GM18519 (cell line): ENCODE measurements at regions not wholly inside any gene's neighbourhood (a gene's known extent, or its start where the extent isn't known, plus 50 kb on each side); places are given as distances from the start of the nearest gene placed in this dataset.
"Not testable (repeated sequence)": the region's sequence is repeated elsewhere in the genome, so short reads cannot be mapped to it uniquely, and the experiment has no call there.

Source experiments
- ATAC-seq: cut with Tn5 transposase; IDR thresholded peaks from one replicate; pipeline ENCODE4 v1.9.1; 2021; ENCODE audit warnings: mild to moderate bottlenecking, moderate library complexity; ENCODE audit not compliant: unreplicated experiment, low FRiP score

DNA sequence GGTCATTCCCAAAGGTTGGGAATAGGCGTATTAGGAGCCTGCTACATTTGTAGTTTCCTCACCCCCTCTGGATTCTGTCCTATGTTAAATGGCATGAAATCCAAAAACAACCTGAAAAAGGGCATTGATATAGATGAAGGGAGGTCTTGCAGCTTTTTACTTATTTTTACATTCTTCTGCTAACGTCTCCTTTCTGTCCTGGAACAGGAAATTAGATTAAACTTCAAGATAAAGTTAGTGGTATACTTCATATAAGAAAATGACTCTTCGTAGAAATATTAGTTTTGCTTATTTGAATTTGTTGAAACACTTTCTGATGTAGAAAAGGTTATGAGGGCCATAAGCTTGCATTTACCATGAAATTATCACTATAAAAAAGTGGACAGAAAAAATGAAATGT is 694.5 kb downstream of the ADCYAP1 start:
- no peak for ATAC-seq

DNA sequence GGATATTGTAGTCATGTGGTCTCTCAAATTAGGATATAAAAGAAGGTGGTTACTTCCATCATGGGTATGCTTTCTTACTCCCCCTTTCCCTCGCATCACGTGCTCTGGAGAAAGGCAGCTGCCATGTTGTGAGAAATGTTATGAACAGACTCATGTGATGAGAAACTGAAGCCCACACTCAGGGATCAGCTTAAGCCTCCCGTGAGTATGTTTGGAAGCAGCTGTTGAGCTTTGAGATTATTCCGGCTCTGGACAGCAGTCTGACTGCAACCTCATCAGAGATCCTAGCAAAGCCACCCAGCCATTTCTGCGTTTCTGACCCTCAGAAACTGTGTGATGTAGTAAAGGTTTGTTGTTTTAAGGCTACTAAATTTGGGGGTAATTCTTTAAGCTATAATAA is 700.1 kb downstream of the ADCYAP1 start:
- no peak for ATAC-seq

DNA sequence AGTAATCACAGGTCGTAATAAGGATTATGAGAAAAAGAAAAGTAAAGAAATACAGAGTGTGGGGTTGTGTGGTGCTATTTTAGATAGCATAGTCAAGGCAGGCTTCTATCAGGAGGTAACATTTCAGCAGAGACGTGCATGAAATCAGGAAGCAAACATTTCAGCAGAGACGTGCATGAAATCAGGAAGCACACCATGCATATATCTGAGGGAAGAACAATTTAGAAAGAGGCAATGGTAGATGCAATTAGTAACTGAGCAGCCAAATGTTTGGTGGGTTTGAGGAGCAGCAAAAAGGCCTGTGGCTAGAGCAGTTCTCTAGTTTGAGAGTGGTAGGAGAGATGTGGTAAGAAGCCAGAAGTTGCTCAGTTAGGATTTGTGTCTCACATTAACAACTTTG is 713.7 kb downstream of the ADCYAP1 start:
- no peak for ATAC-seq

DNA sequence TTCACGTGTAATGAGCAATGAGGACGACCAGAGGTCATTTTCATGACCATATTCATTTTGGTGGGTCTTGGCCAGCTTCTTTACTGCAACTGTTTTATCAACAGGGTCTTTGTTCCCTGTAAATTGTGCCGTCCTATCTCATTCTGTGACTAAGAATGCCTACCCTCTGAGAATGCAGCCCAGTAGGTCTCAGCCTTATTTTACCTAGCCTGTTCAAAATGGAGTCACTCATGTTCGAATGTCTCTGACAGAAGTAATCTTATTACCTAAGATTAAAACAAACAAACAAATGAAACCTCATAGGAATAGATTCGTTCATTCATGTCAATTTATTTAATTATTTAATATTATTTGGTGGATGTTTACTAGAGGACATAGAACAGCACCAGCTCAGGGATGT is 714.8 kb downstream of the ADCYAP1 start:
- no peak for ATAC-seq

DNA sequence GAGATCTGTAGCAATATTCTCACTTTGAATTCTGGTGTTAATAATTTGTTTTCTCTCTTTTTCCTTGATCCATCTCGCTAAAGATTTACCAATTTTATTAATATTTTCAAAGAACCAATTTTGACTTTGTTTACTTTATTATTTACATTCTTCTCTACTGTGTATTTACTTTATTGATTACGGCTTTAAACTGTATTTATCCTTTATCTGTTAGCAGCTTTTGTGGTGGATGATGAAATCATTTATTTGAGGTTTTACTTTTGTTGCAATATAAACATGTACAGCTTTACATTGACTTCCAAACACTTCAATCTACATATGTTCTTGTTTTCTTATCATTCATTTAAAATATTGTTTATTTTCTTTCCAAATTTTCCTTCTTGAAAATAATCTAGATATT is 719.9 kb downstream of the ADCYAP1 start:
- ATAC-seq, result no peak

DNA sequence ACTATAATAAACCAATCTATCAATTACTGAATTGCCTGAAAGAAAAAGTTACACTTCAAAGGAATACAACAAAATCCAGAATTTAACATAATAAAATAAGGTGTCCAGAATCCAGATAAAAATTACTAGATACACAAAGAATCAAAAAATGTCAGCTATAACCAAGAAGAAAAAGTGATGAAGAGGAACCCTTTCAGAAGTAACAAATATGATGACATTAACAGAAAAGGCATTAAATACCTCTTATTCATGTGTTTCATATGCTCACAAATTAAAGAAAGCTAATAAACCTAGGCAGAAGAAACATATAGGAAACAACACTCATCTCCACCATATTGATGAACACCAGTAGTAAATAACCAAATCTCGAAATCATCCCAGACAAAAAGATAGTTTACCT is 722.8 kb downstream of the ADCYAP1 start:
- ATAC-seq, result no peak

DNA sequence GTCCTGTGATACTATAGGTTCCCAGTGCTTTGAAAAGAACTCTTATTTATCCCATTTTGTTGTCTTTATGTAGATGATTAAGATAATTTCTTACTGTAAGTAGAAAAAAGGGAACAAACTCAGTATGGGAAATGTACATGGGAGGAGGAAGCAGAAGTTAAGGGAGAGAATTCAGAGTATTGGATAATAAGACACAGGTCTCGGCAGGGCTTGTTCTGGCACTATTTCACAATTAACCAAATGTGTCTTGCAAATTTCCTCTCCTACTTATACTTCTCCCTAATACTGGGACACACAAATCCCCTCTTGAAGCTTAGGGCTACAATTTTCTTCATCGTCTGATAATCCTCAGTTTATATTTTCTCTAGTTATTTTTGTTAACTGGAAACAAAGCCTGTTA is 744.0 kb downstream of the ADCYAP1 start:
- ATAC-seq, result no peak

DNA sequence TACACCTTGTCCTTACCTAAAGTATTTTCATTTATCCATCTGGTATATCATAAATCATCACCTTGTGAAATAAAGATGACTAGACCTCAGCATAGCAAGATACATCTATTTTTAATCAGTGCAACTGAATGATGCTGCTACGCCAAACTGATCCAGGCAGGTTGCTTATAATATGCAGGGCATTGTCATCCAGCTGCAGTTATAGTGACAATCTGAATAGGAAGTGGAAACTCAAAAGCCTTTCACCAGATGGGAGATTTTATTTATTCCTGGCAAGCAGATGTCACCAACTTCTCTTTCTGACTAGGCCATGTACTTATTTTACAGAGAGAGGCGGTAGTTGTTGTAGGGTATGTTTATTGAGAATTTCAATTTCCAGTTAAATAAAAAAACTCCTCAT is 747.3 kb downstream of the ADCYAP1 start:
- ATAC-seq, result no peak

DNA sequence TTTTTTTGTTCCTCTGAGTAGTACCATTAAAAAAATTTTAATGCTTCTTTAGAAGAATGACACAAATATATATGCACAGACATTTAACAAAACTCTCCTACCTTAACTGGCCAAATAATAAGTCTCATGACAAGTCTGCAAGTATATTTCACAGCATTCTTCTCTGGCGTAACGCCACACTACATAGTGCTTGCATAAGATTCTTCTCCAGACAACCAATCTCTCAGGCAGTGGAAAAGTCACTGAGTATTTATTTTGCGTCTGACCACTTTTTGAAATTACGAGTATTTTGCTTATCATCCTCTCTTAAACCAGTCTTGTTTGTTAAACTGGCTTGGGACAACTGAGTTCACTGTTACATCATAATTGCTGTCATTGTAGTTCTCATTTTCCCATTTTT is 749.2 kb downstream of the ADCYAP1 start:
- no peak for ATAC-seq

DNA sequence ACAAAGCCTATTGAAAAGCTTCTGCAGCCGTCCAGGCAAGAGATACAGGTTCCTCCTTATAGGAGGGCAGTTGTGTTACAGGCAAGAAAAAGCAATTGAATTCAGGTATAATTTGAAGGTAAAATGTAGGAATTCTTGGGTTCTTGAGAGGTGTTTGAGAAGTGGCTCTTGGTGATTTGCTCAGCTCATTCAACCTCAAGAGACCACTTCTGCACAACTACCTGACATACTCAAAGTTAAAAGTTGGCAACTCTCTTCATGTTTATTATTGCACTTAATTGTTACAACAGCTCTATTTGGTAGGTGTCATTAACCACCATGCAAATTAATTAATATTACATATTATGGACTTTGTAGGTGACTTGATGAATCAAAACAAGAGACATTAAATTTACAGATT is 753.2 kb downstream of the ADCYAP1 start:
- ATAC-seq, result no peak

DNA sequence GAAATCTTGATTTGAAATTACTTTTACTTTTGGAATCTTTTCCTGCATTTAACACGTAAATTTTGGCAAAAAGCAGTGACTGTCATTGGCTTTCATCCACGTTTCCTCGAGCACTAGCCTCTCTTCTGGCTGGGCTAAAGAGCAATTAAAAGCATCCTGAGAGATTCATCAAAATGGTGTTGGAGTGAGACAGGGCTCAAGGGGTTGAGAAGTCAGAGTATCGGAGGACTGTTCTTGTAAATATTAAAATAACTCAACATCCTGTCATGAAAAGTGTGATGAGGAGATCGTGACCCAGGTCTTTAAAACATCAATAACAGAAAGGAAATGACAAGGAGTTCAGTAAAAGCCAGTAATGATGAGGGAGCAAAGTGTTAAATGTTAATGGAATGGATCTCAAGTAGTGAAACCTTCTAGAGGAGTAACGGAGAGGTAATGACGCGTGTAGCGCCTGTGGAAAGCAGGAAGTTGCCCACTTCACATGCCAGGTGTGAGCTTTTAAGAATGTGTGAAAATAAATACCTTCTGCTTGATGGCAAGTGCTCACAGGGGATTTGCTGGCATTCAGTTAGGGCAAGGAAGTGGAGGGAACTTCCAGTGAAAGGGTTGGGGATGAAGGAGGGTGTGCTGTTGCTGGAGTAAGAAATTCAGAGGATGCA is 754.4 kb downstream of the ADCYAP1 start:
- ATAC-seq, result no peak

DNA sequence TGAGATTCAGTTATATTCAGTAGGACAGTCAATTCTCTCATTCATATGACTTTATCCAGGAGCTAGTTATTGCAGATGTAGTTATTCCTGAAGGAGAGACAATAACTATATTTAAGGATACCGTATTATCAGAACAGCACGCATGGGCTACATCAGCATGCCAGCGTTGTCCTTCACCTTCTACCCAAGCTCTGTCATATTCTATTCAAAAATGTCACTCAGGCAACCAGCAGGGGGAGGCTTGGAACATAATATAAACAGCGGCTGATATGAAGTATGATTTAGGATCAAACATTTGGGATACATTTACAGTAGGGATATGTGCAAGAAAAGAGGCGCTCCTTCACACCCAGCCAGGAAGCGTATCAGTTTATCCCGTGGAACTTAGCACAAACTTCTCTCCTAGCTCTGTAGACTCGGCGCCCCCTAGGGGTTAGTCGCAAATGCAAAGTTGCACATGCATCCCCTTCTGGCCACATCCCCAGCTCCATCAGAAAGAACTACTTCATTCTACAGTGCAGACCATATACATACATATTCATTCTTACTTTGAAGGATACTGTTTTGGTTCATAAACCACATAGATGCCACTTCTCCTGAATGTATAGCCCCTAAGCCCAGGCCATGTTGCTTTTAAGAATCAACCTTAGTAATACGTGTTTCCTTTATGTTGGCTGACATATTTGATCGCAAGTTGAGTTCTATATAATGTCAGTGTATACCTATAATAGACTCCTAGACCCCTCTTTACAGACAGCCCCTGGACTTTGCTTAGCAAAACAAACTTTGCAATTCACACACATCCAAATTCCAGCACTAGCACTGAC is 759.4 kb downstream of the ADCYAP1 start:
- ATAC-seq, result peak; percentile 49

DNA sequence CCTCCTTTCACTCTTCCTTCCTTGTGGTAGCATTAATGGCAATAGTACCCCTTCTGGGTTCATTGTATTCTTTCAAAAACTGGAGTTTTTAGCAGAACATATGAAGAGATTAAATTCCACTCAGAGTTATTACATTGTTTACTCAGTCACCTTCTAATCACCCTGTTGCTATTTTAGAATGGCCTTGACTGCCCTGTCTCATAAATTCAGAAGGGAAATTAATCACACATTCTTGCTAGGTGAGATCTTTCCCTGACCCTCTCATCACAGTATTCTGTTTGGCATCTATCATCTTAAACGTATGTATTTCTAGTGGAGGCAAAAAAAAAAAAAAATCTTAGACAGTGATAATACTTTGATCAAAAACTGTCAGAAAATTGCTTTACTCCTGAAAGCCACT is 760.4 kb downstream of the ADCYAP1 start:
- no peak for ATAC-seq

DNA sequence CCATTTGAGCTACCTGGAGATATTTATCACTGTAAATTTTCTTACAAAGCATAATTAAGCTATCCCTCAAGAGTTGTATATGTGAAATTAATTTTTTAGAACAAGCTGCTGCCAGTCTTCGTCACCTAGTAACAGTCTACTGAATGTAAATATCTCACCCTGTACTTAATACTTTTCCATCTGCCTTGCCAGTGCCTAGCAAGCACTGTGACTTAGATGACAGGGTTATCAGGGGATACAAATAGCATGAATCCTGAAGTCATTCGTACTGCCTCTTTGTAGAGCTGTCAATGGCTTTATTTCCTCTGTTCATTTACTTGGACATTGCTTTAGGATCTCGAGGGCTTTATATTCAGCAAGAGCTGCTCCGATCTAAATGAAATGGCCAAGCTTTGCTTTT is 763.6 kb downstream of the ADCYAP1 start:
- no peak for ATAC-seq

DNA sequence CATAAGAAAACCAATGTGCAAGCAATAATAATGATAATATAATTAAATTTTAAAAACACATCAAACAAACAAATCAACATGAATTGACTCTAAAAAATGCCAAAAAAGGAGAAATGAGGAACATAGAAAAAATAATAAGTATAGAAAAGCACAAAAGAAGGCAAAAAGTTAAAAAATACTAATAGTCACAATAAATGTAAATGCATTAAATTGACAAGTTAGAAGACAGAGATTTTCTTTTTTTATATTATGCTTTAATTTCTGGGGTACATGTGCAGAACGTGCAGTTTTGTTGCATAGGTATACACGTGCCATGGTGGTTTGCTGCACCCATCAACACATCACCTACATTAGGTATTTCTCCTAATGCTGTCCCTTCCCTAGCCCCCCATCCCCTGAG is 767.0 kb downstream of the ADCYAP1 start:
- not testable (repeated sequence) for ATAC-seq

DNA sequence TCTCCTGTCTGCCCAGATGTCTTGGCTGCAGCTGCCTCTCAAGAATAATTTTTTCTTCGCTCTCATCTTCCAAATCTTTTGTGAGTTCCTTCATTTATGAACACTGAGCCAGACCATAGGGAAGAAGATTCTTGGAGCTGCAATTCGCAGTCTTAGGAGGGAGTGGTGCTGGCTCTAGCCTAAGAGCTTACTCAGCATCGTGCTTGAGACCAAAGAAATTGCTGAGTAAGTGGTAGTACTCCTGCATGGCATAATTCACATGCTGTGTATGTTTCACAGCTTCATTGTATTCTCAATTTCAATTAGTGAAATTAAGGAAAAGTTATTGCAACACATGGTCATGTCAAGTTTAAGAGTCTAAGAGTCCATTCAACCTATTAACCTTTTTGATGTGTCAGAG is 771.7 kb downstream of the ADCYAP1 start:
- ATAC-seq, result no peak

DNA sequence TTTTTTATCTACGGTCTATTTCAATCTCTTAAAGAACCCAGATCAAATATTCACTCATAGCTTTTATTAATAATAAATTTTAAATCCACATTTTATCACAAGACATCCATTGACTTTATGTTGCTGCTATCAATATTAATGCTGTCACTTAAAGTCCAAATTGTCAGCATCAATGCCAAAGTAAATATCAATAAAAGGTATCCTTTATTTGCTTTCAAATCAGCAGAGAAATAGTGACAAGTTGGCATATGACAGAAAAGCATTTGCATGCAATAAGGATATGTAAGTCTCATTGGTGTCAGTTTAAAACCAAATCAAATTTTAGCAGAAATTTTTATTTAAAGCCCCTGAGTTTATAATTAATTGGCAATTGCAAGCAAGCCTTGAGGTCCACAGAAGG is 775.4 kb downstream of the ADCYAP1 start:
- ATAC-seq, result no peak

DNA sequence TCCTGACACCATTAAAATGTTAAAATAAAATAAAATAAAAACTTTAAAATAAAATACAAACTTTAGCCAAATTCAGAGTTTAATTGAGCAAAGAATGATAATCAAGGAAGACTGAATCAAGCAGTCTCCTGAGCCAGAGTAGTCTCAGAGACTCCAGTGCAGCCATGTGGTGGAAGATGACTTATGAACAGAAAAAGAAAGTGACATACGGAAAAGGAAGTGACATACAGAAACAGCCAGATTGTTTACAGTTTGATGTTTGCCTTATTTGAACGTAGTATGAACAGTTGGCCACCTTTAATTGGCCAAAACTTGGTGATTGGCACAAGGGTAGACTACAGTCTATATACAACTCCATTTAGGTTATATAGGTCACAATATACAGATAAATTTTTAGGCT is 787.2 kb downstream of the ADCYAP1 start:
- ATAC-seq, result no peak

DNA sequence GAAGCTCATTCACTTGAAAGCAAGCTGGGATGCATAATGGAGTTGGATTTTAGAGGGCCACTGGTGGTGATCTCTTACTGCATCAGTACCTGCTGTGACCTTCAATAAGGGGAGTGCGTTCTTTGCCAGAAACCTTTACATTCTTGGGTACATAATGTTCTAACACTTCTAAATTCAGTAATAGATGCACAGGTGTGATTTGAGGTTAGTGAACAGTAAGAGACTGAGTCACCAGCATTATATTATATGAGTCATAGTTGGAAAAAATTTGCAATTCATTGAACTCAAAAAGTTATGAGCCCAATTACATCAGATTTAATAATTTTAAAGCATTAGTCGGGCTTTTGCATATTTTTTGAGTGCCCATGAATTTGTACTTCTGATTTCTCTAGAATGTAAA is 803.3 kb downstream of the ADCYAP1 start:
- no peak for ATAC-seq

DNA sequence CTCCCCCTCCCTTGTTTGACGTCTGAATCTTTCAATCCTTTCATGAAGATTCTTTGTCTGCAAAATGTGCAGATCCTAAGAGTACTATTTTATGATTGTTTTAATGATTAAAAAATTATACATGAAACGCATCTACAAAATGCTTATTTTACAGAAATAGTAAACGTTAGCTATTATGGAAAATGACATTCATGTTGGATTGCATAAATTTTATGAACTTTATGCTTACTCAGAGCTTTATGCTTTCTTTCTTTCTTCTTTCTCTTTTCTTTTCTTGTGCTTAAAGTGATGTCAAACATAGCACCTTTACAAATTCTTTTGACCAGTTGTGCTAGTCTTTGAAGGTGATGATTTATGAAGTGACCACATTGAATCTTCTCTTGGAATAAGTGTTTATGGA is 805.4 kb downstream of the ADCYAP1 start:
- ATAC-seq, result no peak

DNA sequence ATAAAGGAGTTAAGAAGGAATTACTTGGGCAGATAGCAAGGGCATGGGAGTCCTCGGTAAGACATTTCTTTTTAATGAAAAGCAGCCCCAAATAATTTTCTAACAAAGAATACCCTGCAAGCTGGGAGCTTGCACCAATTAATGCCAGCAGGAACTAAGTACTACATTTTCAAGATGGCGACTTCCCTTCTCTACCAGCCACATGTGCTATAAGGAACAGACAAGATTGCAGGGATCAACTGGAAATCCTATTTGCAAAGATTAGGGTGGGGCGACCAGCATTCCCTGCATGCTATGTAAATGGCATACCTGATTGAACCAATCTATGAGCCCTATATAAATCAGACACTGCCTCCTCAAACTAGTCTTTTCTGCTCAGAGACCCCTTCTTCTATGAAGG is 827.5 kb downstream of the ADCYAP1 start:
- ATAC-seq, result no peak

DNA sequence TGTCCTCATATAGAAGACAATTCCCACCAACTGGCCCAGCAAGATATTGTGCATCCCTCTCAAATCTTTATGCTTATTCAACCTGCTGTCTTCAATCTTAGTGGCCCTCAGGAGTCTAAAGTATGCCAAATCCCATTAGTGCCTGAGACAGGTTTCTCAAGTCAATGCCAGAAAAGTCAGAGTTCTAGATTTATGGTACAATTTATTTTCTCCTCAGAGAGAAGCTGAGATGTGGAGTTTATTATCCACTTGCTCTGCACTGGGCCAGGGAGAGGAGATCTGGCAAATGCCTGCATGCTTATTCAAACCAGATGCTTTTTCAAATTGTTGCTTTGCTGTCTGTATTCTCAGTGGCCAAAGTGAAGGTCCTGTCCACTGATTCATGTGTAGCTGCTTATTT is 825.2 kb downstream of the METTL4 start:
- no peak for ATAC-seq
